NCI-H524 (cell line): ENCODE measurements at regions not wholly inside any gene's neighbourhood (a gene's known extent, or its start where the extent isn't known, plus 50 kb on each side); places are given as distances from the start of the nearest gene placed in this dataset.
"Not testable (repeated sequence)": the region's sequence is repeated elsewhere in the genome, so short reads cannot be mapped to it uniquely, and the experiment has no call there.

Experiments
- DNase-seq, 2 experiments: peaks; one replicate each; lab custom pipeline; 2025; lab: John Stamatoyannopoulos, UW

DNA sequence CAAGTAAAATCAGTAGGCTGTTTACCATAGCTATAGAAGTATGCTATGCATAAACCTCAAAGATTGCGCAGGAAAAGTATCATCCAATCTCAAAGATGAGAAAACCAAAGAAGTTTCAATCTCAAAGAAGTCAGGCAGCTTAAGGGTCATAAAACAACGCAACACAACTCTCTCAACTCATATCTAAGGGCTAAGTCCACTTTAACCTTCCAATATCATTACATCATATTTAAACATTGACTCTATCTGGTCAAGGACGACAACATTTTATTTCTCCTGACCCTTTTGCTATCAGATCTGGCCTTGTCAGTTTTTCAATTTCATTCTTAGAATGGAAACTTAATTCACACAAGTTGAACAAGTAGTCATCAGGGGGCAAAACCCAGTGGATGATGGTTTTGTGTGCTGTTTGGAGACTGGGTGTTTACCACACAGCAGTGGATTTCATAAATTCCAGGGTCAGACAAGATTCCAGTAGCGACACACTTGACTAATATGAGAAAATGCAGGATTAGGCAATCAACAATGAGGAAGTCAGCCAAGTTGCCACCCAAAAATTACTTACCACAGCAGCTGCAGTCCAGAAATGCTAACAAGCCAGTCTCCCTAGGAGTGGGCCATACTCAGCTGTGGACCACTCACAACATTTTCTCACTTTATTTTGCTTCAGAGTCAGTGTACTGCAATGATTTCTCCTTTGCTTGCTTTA is 108.7 kb upstream of the NBPF26 start:
- DNase-seq = not testable (repeated sequence)

DNA sequence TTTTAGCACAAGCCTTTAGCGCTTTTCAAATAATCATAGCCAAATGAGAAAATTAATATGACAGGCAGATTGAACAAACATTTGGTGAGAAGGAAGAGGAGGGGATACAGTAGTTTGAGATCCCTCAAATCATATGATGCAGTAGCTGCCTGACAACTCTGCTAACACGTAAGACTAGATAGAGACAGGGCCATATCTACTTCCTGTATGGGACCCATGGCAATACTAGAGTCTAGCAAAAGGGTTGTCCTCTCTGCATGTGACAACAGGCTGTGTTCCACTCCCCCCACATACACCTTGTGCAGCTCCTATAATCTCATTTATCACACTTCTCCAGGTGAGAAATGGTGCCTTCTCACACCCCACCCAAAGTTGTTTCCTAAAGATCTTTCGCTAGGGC is 106.3 kb upstream of the NBPF26 start:
- DNase-seq = not testable (repeated sequence)

DNA sequence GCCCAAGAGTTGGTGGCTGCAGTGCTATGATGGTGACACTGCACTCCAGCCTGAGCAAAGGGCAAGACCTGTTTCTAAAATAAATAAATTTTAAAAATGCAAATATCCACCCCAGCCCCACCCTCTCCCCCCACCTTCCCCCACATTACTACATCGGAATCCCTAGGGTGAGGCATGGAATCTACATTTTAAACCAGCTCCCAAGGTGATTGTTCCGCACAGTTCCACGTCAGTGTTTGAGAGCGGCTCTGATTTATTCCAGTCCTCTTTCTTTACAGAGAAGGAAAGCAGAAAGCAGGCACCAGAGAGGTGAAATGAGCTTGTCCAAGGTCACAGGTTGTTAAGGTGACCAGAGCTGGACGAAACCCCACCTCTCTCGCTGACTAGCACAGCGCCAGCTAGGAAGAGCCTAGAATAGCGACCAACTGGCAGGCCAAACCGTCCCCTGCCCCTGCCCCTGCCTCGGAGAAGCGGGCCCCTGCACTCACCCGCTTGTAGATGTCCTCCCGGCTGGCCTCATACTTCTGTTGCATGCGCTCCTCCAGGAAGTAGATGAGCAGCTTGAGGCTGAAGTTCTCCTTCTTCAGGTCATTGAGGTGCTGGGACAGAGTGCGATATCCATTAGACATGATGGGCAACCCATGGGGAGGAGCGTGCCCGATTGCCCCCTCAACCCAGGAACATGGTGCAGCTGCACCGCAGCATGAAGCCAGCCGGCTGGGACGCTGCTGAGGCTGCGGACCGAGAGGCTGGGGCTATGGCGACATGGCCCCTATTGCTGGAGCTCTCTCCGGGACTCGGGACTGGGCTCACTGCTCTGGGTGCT is 103.7 kb upstream of the NBPF26 start:
- DNase-seq = not testable (repeated sequence)

DNA sequence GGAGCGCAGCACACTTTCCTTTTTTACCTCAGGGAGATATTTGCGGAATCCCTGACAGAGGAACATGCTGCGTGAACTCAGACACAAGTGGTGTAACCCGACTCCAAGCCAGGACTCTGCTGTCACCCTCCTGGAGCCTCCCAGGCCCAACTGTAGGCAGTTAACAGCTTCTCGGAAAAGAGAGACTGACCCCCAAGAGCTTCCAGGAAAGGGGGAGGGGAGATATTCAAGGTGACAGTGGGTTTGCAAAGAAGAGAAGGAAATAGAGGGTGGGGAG is 103.1 kb upstream of the NBPF26 start:
- not testable (repeated sequence) for DNase-seq

DNA sequence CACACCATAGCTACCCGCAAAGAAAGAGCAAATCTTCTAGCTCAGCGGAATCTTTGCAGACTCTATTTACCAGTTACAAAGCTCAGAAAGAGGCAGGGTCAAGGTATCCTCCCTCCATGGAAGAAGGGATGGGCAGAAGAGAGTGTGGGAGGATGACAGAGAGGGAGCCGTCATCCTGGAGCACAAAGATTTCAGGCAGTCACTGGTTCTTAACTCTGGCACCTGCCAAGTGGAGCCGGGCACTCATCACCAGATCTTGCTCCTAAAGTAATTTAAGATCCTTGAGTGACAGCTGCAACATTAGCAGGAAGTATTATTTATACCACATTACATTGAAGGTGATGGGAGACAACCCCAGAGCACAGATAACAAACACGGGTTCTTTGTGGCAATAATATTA is 102.5 kb upstream of the NBPF26 start:
- not testable (repeated sequence) for DNase-seq

DNA sequence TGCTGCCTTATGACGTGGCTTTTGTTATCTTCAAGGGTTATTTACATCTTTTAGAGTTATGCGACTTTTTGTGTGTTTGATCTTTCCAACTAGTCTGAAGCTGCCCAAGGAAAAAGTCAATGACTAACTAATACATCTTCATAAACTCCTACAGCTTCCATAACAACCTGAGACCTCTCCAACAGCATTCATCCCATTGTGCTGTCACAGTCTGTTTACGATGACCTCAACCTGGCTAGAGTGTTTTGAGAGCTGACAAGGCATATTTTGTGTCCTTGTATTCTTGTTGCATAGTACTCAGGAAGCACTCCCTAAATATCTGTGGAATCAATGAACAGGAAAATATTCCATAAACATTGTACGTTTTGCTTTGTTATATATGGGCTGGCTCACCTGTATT is 100.2 kb upstream of the NBPF26 start:
- not testable (repeated sequence) for DNase-seq

DNA sequence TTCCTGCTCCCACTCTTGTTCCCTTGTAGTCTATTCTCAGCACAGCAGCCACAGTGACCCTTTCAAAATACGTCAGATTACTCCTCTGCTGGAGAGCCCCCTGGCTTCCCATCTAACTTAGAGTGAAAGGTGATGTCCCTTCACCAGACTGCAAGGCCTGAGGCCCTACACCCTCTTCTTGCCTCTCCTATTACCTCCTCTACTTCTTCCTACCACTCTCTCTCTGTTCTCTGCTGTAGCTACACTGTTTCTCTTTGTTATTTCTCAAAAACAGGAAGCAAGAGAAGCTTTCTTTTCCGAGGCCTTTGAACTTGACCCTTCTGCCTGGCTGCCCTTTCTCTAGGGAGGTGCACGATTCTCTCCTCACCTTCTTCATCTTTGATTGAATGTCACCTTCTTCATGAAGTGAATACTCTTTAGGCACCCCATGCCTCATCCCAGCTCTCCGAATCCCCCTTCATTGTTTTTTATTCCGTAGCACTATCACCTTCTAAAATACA is 99.1 kb upstream of the NBPF26 start:
- not testable (repeated sequence) for DNase-seq

DNA sequence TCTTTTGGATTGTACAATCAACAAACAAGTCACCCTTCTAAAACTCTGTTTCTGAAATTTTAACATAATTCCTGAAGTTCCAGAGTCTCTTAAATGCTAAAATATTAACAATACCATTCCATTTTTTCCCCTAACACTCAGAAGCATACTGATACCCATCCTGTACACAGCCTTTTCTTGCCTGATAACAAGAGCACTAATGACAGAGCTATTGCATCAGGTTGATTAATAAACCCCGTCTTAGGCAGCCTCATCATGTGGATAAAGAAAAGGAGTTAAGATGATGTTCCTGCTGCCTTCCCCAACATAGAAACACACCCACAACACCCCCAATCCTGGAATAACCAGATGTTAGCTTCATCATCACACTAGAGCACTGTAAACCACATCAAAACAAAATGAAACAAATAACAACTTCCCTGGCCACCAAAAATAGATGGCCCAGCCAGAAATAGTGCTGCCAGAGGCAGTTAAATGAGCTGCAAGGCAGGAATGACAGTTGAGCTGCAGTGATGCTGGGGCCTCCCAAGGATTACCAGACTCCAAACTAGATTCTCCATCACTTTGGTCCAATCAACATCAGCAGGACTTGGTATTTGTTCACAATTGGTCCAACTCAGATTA is 93.8 kb upstream of the NBPF26 start:
- DNase-seq = not testable (repeated sequence)

DNA sequence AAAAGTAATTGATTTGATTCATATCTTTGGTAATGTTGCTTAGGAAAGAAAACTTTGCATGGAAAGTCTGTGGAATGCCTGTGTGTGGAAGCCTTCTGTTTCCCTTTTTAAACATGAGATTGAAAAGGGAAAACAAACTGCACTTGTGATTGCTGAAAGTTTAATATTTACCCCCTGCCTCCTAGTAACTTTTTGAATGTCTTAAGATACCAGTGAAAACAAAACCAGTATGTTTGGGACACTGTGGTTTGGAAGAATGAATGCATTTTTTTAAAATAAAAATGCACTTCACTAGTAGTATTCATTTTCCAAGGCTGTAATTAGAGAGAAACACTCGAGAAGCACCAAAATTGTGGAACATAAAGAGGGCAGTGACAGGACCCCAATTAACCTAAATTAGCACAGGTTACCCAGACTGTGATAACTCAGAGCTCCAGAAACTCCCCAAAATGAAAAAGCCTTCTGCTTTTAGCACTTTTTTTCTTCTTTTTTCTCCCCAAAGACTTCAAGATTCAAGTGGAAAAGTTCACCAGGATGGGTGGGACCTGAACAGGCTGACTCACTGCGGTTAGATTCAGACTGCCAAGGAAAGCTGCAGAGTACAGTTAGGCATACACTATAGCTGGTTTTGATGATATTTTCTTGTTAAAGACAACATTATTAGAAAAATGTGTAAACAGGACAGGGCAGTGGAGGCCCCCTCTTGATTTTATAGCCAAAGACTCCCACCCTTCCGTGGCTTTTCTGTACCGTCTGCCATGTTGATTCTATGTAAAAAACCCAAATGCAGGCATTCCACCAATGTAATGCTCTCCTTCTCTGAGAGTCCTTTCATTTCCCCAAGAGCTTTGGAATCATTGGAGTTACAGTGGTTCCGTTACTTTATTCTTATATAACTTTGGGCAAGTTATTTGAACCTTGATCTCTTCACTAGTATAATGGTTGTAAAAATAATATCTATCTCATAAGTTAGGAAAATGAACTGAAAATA is 88.6 kb upstream of the NBPF26 start:
- DNase-seq = not testable (repeated sequence)

DNA sequence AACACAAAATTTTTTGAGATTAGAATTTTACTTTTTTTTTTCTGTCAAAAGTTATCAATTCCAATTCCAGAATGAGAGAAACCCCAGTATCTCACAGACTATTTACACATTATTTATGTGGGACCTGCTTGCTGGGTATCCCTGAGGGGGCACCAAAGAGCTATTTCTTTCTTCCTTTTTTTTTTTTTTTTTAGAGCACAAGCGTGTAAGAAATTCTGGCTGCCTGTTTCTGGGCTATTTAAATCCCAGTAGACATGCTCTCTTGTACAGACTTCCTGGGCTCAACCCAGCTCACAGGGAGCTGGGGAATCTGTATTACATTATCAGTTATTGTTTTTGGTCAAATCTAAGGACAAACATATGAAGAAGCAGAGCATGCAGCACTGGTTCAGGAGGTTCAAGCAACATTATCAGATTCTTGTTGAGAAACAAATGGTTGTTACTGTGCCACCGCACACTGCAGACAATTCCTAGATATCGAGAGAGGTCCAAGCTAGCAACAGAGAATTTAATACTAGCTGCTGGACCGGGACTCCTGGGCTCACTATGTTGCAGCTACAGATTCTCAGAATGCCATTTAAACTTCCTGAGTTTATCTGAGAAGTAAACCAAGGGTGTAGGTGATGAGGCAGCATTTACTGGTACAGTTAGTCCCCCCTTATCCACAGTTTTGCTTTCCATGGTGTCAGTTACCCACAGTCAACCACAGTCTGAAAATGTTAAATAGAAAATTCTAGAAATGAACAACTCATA is 83.3 kb upstream of the NBPF26 start:
- DNase-seq = not testable (repeated sequence)

DNA sequence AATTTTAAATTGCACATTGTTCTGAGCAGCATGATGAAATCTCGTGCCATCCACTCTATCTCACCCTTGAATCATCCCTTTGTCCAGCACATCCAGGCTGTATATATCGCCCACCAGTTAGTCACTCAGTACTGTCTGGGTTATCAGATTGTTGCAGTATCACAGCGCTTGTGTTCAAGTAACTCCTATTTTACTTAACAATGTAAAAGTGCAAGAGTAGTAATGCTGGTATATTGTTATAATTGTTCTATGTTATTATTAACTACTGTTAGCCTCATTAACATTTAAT is 82.8 kb upstream of the NBPF26 start:
- DNase-seq = not testable (repeated sequence)

DNA sequence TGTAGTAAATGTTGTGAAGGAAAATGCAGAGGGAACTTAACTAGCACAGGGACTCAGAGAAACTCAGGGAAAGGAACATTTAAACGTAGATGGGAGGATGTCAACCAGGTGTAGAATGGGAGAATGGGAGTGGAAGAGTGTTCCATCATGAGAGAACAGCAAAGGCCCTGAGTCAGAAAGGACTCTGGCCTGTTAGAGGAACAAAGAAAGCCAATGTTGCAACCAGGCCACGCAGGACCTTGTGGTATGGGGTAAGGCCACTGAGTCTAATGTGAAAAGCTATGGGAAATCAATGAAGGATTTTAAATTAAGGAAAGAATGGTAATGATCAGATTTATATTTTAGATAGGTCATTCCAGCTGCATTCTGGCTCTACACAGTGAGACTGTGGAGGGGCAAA is 76.6 kb upstream of the NBPF26 start:
- DNase-seq = not testable (repeated sequence)

DNA sequence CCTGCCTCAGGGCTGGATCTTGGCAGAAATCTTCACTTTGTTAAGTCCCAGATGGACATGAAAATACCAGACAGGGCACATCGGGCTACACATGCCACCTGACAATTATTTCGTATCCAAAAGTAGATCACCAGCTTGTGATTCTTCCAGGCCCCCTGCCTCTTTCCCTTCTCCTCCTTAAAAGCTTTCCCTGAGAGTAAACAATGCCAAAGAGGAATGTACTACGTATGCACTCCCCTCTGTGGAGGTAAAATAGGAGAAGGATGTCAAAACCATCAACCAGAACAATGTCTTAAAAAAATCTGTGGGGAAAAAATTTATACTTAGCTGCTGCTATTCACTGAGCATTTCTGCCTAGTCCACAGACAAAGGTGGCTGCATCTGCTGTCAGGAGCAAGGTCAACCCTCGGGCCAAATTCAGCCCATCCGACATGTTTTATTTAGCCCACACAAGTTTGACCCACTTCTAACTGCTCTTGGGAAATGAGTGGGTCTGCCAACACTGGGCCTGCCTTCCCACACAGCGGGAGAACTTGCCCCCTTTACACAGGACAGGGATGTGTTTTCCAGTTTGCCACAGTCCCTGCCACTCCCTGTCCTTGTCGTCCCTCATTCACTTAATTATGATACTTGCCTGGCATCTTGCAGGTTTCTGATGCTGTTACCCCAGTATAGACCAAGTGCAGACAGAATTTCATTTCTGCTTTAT is 74.7 kb upstream of the NBPF26 start:
- not testable (repeated sequence) for DNase-seq

DNA sequence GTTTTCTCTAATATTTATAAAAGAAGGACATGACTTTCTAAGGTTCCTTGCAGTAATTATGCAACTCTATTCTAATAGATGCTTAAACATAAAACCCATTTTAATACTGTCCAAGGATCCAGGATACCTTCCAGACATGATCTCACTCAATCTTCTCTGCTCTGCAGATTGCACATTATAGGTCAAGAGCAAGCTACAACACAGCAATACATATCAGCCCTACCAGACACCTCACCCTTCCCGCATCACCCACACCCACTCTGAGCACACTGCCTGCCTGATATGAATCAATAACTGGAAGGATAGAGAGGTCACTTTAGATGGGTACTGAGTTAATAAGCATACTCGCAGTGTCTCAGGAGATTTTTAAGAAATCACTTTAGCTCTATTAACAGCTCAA is 74.0 kb upstream of the NBPF26 start:
- DNase-seq = not testable (repeated sequence)

DNA sequence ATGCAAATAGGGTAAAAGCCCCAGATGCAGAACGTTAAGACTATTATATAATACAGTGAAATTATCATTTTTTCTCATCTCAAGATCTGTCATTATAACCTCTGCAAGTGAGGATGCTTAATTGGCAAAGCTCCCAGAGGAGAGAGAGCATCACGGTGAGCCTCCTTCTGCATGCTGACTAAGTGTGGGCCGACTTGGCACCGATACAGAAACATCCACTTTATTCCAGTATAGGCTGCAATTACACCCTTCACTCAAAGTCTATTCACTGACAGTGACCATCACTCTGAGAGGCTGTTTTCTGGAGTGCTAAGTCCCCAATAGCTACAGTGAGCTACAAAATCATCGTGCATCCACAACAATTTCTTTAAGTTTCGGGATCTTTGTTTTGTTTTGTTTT is 69.6 kb upstream of the NBPF26 start:
- DNase-seq = not testable (repeated sequence)

DNA sequence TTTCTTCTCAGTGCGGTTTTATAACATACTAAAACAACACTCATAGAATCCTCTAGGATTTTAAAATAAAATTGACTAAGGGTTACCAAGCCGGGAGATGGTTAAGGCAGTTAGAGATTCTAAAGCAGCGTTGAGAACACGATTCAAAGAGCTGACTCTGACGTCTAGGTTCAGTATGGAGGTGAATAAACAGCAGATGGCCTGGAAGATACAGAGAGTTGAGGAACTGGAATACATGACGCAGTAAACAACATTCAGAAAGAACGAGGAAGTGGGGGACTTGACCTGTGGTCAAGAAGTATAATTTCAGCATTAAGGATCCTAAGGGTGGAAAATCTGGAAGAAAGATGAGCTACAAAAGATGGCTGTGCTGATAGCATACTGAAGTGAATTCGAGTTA is 68.4 kb upstream of the NBPF26 start:
- not testable (repeated sequence) for DNase-seq

DNA sequence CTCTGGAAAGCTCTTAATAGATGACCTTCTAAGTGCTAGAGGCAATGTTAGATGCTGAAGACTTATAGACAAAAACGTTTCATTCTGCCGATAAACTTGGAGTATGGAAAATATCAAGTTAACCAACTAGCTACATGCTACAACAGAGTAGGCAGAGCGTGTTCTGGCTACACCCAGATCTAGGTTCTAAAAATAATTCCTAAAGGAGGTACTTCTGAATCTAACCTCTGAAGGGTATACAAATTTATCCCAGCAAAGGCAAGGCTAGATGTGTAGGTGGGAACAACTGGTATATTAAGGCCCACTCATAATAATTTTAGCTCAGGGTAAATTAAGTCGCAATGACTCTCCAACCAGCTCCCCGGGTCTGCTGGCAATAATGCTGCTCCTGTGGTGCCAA is 67.6 kb upstream of the NBPF26 start:
- DNase-seq = not testable (repeated sequence)

DNA sequence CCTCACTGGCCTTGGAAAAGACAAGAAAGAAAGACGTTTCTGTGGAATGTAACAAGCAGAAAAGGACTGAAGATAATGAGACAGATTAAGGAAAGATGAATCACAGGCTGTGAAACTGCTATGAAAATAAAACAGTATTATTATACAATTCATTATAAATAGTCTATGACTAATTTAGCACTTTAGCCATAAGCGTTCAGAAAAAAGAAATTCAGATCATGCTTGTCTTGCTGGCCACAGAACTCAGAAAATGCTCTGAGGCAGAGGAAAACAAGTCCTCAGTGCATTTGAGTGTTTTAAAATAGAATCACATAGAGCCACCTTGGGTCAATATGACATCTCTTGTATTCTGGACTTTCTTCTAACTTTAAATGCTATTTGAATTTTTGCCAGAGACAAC is 65.9 kb upstream of the NBPF26 start:
- DNase-seq = not testable (repeated sequence)

DNA sequence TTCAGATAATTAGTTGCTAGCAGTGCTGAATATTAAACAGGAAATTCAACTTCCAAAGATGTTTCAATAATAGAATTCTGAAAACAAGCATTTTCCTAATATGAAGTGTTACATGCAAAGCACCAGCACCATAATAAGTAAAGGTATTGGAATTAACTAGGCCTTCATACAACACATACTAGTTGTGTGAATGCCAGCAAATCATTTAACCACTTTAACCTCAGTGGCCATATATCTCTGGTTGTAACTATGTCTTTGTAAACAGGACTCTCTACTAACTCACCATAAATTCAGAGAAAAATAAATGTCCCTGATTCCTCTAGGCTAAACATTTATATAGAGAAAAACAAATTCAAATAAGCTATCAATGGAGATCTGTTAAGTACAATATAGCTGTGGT is 65.1 kb upstream of the NBPF26 start:
- not testable (repeated sequence) for DNase-seq

DNA sequence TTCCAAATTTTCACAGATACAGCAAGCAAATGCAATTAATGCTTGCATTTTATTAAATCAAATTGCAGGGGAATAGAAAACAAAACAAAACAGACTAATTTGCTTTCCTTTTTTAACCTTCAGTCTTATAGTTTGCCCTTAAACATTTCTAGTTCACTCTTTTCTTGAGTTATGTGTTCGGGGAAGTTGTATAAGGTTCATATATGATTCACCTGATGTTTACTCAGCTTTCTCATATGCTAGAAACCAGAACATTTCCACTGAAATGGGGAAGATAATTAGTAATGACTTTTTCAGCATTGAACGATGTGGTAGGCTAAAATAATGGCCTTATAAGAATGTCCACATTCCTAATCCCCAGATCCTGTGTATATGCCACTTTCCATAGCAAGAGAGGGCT is 64.6 kb upstream of the NBPF26 start:
- DNase-seq = not testable (repeated sequence)
